ENCODE measurements at regions not wholly inside any gene's neighbourhood (a gene's known extent, or its start where the extent isn't known, plus 50 kb on each side); places are given as distances from the start of the nearest gene placed in this dataset.
"Not testable (repeated sequence)": the region's sequence is repeated elsewhere in the genome, so short reads cannot be mapped to it uniquely, and the experiment has no call there.

GRCh38 chr2:198604599-198604998 is 800.2 kb downstream of the PLCL1 start:
- TF ChIP-seq CTCF (IDR thresholded peaks at IDR 0.05) (no peak), EZH2 (IDR thresholded peaks at IDR 0.05; ENCODE audit: borderline replicate concordance, insufficient read depth, low read depth, low read length, poor library complexity, severe bottlenecking) (no peak)
- Mint-ChIP-seq H3K27me3 (no peaks in the 10 kb centered on the region), H3K4me1 (no peaks in the 10 kb centered on the region), H3K27ac (no peak overlapping the region), H3K4me3 (no peak overlapping the region), H3K9me3 (ENCODE audit: insufficient read depth) (no peaks in the 10 kb centered on the region)
- CTCF ChIA-PET: no interaction called here
- H3K4me3 ChIP-seq (ENCODE audit: control extremely low read depth in 1 of 5, extremely low read depth in 1 of 5, insufficient read depth in 1 of 5, low read depth in 2 of 5, low read length in 4 of 5): no peak overlapping the region
- H3K27ac ChIP-seq (ENCODE audit: low read length in 2 of 2): no peak overlapping the region
- H2AFZ ChIP-seq (ENCODE audit: insufficient read depth, low read depth, low read length, poor library complexity, severe bottlenecking): no peak overlapping the region
- H3K4me1 ChIP-seq (ENCODE audit: control insufficient read depth in 2 of 2, insufficient read depth in 2 of 2, low read length in 2 of 2): no peaks in the 10 kb centered on the region
- intact Hi-C loops (cut with micrococcal nuclease): no loop called here
- no peaks in the 10 kb centered on the region for H3K36me3 ChIP-seq (replicated peaks in 1 of 2; ENCODE audit: control extremely low read depth in 1 of 2, control insufficient read depth in 1 of 2, extremely low read depth in 1 of 2, insufficient read depth in 2 of 2, low read length in 1 of 2)
- H3K27me3 ChIP-seq (replicated peaks in 1 of 4; ENCODE audit: control extremely low read depth in 1 of 4, control insufficient read depth in 3 of 4, insufficient read depth in 4 of 4, low read length in 3 of 4): no peaks in the 10 kb centered on the region
- H3K79me2 ChIP-seq (ENCODE audit: control insufficient read depth, insufficient read depth, low read length): no peaks in the 10 kb centered on the region
- no peaks in the 10 kb centered on the region for H3K9me3 ChIP-seq (ENCODE audit: control extremely low read depth in 1 of 3, control insufficient read depth in 2 of 3, insufficient read depth in 1 of 3, low read length in 2 of 3)
- POLR2A ChIA-PET: no interaction called here
- WGBS (ENCODE audit: insufficient coverage): no CpG with 5 or more reads among the region's 1 CpG
- no peak overlapping the region for H3K9ac ChIP-seq (ENCODE audit: low read length)
- H4K20me1 ChIP-seq (ENCODE audit: control insufficient read depth, insufficient read depth, low read length, poor library complexity, severe bottlenecking): no peaks in the 10 kb centered on the region
- ATAC-seq (ENCODE audit: low read depth) (no peak), DNase-seq (no peak)
- no peak overlapping the region for H3K4me2 ChIP-seq (replicated peaks; ENCODE audit: low read depth, low read length, poor library complexity, severe bottlenecking)

DNA sequence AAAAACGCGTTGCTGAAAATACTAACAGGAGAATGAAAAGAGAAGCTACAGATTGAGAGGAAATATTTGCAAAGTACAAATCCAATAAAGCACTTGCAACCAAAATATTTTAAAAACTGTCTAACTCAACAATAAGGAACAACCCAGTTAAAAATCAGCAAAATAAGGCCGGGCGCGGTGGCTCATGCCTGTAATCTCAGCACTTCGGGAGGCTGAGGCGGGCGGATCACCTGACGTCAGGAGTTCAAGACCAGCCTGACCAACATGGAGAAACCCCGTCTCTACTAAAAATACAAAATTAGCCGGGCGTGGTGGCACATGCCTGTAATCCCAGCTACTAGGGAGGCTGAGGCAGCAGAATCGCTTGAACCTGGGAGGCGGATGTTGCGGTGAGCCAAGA is 798.6 kb downstream of the PLCL1 start:
- H2AFZ ChIP-seq (ENCODE audit: insufficient read depth, low read depth, low read length, poor library complexity, severe bottlenecking); H3K4me2 ChIP-seq (replicated peaks; ENCODE audit: low read depth, low read length, poor library complexity, severe bottlenecking); H3K4me1 ChIP-seq (ENCODE audit: control insufficient read depth in 2 of 2, insufficient read depth in 2 of 2, low read length in 2 of 2); CTCF ChIA-PET; H3K27ac Mint-ChIP-seq; H3K27ac ChIP-seq (ENCODE audit: low read length in 2 of 2); H3K27me3 ChIP-seq (replicated peaks in 1 of 4; ENCODE audit: control extremely low read depth in 1 of 4, control insufficient read depth in 3 of 4, insufficient read depth in 4 of 4, low read length in 3 of 4); H3K9me3 ChIP-seq (ENCODE audit: control extremely low read depth in 1 of 3, control insufficient read depth in 2 of 3, insufficient read depth in 1 of 3, low read length in 2 of 3); H3K4me3 ChIP-seq (ENCODE audit: control extremely low read depth in 1 of 5, extremely low read depth in 1 of 5, insufficient read depth in 1 of 5, low read depth in 2 of 5, low read length in 4 of 5); H3K4me1 Mint-ChIP-seq; POLR2A ChIA-PET; H3K27me3 Mint-ChIP-seq; H3K36me3 ChIP-seq (replicated peaks in 1 of 2; ENCODE audit: control extremely low read depth in 1 of 2, control insufficient read depth in 1 of 2, extremely low read depth in 1 of 2, insufficient read depth in 2 of 2, low read length in 1 of 2); H3K4me3 Mint-ChIP-seq; H3K9ac ChIP-seq (ENCODE audit: low read length); DNase-seq; ATAC-seq (ENCODE audit: low read depth); H3K9me3 Mint-ChIP-seq (ENCODE audit: insufficient read depth); H4K20me1 ChIP-seq (ENCODE audit: control insufficient read depth, insufficient read depth, low read length, poor library complexity, severe bottlenecking); intact Hi-C loops (cut with micrococcal nuclease); H3K79me2 ChIP-seq (ENCODE audit: control insufficient read depth, insufficient read depth, low read length): not testable (repeated sequence)
- WGBS (ENCODE audit: insufficient coverage): 80% methylated on average over 1 of the region's 15 CpGs
